Stimulated activated CD4-positive, alpha-beta T cell treated with anti-CD3 and anti-CD28 coated beads, Interleukin-2, amount 100 ng/mL, for 24 hours (primary cell): ENCODE measurements at regions not wholly inside any gene's neighbourhood (a gene's known extent, or its start where the extent isn't known, plus 50 kb on each side); places are given as distances from the start of the nearest gene placed in this dataset.

Source experiments
- DNase-seq, 2 donors: peaks; one replicate each; pipeline ENCODE4 v3.0.0-alpha.2; 2020

DNA sequence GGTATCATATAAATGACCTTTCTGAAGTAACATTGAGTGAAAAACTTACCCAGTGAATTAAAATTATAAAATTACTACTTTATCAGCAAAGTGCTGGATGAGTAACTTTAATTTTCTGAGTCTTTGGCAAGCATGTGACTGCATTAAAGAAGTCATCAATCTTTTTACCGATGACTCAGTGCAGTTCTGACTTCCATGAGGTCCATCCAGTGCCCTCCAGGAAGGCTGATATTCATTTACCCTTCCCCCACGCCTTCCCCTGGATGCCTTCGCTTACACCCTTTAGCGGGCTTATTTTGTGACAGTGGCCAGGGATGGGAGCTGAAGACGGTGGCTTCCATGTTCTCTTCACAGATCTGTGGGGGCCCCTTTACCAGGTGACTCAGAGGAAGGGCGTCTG, 572.9 kb upstream of the PFKP start:
- no peak for DNase-seq

- no peak for DNase-seq
These were observed 578.8 kb upstream of the PFKP start for GRCh38 chr10:2488446-2489005.

DNA sequence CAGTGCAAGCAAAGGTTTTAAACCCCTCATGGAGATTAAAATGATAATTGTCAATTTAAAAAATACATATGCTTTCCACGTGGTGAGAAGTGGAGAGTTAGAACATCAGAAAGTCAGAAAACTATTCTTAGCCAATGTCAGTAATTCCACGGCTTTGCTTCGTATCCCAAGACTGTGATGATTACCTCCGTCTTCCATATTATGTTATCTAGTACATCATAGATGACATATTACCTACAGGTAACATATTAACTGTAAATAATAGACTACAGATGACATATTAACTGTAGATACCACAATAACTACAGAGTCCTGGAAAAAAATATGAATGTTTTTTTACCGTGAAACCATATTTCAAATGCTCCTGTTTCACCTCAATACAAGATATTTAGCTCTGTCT, 579.4 kb upstream of the PFKP start:
- no peak for DNase-seq

DNA sequence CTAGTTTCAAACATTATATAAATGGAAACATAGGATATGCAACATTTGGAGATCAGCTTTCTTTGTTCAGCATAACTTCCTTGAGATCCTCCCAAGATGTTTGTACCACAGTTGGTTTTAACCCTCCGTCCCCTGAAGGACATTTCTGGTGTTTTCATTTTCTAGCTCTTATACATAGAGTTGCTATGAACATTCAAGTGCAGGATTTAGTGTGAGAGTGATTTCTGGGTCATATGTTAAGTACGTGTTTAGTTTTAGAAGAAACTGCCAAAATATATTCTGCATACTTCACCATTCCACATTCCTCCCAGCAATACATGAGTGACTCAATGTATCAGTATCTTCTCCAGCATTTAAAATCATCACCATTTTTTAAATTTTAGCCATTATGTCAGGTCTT, 588.7 kb upstream of the PFKP start:
- no peak for DNase-seq

DNA sequence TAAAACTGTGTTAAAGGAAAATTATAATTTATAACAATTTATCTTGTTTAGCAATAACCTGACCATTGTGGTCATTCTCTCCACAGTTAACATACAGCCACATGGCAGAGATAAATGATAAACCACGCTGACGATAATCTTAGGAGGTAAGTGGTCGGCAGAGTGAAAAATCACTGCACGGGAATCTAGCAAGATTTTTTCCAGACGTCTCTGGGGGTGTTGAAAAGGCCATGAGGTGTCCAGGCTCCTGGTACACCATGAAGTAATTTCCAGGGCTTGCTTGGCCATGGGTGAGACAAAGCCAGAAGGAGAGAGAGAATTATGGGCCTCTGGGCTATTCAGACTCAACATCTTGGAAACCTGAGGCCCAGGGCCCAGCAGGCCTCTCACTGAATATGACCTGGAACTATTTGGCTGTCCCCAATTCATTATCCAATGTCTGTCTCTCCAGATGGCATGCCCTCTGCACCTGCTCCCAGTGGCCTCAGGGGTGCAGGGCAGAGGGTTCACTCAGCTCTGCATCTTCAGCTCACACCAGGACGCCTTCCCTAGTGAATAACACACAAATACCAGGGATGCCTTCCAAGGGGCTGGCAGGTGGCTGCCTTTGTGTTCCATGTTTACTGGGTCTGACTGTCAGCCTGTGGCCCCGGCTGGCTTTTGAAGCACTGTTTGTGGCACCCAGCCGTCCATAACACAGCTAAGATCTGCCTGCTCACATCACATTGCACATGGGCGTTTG, 590.4 kb upstream of the PFKP start:
- no peak for DNase-seq

DNA sequence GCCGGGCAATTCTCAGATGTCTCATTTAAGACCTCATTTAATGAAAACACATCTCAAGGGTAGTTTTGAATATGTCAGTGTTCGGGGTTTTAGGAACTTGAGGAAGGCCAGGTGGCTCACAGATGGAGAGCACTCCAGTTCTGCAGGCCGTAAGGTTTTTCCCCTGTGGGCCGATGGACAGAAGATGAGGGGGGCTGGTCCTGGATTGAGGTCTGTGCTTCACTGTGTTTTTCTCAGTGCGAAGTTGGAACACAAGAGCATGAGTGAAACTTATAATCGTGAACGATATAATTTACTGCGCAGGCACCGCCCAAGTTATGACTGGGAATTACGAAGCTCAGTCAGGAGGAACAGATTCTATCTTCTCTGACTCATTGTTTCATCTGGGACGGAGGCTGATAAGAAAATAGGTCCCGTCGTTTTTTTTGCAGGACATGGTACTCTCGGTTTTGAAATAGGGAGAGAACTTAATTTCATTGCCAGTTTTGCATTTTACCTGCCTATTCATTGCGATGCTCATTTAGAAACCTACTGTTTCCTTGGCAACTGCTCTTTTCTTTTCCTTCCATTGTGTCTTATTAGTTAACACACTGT, 591.0 kb upstream of the PFKP start:
- DNase-seq = no peak

DNA sequence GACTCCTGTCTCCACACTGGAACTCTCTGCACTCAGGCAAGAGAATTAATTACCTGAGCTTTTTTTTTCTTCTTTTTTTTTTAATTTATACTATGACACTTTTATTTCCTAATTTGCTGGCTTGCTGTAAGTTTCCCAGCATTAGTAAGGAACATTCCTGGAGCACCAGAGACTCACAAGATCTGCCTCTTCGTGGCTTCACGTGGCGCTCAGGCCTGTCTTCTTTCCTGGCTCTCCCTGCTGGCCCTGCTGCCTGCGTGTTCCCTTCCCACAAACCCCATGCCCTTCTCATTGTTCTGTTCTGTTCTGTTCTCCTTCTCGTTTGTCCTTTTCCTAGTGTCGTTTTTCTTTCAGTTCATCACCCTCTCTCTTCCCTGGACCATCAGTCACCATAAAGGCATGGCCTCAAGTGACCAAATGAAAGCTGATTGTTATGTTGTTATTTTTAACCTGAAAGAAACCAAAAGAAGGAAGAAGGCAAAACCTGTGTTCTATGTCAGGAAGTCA, 591.6 kb upstream of the PFKP start:
- DNase-seq = no peak

DNA sequence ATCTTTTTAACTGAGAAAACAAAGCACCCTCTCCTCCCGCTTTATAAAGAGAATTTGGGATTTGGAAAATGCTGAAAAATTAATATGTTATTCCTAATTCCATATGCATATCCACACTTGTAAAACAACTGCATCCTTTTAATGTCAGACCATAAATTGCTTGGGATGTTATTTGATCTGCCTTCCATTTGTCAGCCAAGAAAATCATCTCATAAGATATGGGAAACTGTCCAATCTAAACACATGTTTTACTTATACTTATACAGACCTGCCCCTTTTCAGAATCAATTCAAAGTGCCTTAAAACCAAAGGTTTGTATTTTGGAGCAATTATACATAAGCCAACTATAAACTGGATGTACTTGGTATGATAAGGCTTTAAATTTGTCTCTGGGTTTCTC, 595.5 kb upstream of the PFKP start:
- no peak for DNase-seq

DNA sequence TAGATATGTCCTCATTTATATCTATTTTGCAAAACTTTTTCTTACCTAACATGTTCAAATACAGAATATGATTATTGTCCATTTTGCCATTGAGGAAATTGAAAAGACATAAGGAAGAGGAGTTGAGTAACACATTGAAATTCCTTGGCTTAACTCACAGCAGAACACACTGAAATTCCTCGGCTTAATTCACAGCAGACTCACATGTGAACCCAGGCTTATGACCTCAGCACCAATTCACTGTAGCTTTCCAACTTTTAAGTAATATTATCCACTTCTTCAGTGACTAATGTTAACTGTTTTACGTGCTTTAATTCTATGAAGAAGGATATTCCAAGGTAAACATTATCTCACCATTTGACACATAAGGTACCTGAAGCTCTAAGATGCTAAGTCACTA, 597.5 kb upstream of the PFKP start:
- DNase-seq = no peak

GRCh38 chr10:2464483-2464882, 602.9 kb upstream of the PFKP start:
- DNase-seq = no peak

GRCh38 chr10:2463316-2463715, 604.0 kb upstream of the PFKP start:
- no peak for DNase-seq

DNA sequence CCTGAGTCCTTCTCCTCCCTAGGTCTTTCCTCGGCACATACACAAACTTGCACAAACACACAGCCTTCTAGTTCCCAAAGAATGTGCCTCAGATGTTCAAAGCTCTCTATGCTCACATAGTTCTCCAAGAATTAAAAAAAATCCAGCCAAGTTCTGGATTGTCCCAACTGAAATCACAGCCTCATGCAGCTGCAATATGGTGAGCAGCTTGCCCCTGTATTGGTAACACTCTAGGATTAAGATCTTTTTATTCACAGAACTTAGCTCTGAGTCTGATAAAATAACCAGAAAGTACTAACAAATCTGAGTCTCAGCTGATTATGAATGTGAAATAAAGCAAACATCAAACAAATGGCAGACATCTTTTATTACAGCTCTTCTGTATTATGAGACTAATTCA, 604.8 kb upstream of the PFKP start:
- no peak for DNase-seq

GRCh38 chr10:2460812-2461211, 606.5 kb upstream of the PFKP start:
- no peak for DNase-seq

DNA sequence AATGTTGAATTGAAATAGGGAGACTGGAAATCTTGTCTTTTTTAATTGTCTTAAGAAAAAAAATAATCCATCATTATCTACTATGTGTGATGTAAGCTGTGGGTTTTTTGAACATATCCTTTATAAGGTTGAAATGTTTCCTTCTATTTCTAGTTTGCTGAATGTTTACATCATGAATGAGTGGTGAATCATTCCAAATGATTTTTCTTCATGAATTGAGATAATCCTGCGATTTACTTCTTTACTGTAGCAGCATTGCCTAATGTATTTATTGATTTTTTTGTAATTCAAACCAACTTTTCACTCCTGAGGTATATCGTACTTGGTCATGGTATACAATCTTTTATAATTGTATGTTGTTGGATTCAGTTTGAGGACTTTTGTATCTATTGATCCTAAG, 607.6 kb upstream of the PFKP start:
- DNase-seq = no peak

DNA sequence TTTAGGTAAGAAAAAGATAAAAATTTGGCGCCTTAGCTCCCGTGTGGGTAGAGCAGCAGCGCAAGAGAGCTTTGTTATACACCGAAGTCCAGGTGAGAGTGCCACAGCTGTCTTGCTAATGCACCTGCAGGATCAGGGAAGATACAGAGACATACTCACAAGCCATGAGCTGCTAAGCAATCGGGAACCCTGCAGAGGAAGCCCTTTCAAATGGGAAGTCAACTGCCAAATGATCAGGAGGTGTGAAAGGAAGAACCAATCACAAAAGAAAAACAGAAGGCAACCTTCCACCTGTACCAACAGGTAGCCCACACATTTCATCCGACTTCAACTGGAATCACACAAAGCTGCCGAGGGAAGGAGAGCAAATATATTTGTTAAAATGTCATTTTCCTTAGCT, 610.5 kb upstream of the PFKP start:
- DNase-seq = no peak

GRCh38 chr10:2445370-2445769, 622.0 kb upstream of the PFKP start:
- no peak for DNase-seq

GRCh38 chr10:2439983-2440382, 627.4 kb upstream of the PFKP start:
- DNase-seq = no peak

- DNase-seq = no peak
These were observed 628.3 kb upstream of the PFKP start for GRCh38 chr10:2439000-2439399.

DNA sequence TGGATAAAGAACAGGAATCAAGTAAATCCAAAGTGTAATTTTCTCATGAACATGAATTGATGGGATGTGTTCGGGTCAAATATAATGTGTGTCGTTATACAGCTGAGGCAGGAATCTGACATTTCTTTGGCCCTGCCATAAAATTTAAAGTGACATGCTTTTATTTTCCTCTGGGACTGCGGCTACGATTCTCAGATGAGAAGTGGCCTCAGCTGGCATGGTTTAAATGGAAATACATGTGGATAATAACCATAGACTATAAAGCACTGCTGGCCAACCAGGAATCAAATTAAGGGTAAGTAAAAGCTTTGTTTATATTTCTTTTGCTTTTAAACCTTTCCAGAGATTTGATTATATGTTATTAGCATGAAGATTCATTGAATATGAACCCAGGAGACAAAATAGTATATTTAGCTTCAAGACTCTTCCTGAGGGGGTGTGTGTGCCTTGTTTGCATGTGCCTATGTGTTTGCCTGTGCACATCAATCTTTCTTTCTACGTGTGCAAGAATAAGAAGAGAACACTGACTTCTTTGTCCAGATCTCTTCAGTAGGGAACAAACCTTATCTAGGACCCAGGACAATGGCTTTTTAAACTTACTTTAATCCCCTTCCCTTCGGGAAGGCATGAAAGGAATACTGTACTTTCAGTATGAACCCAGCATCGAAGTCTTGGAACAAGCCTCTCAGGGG, 629.0 kb upstream of the PFKP start:
- no peak for DNase-seq

GRCh38 chr10:2436933-2437332, 630.4 kb upstream of the PFKP start:
- DNase-seq = no peak

GRCh38 chr10:2431961-2432360, 635.4 kb upstream of the PFKP start:
- DNase-seq = no peak

DNA sequence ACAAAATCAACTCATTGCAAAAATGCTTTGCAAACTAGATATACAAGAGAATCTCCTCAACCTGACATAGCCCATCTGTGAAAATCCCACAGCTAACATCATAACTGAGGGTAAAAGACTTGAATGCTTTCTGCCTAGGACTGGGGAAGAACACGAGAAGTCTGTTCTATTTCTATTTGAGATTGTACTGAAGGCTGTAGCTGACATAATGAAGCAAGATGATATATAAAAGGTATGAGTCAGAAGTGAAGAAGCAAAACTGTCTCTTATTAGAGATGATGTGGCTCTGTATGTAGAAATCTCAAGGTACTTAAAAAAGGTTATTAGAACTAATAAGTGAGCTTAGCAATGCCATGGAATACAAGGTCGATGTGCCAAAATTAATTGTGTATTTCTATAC, 639.9 kb upstream of the PFKP start:
- no peak for DNase-seq

GRCh38 chr10:2425320-2425719, 642.0 kb upstream of the PFKP start:
- no peak for DNase-seq

GRCh38 chr10:2414562-2414961, 652.8 kb upstream of the PFKP start:
- DNase-seq = no peak
